HCT116 (cell line): ENCODE measurements at regions not wholly inside any gene's neighbourhood (a gene's known extent, or its start where the extent isn't known, plus 50 kb on each side); places are given as distances from the start of the nearest gene placed in this dataset.

Source experiments
- ATAC-seq: fragments of 200-7000 bp; cut with Tn5 transposase; 2 replicates; pipeline ENCODE4 v1.9.1; 2020; ENCODE audit warnings: mild to moderate bottlenecking, moderate library complexity
- BruUV-seq: library from RNA; stranded (reverse); fragments of 400-500 nt; replicated peaks from 2 replicates; lab custom pipeline; 2021; lab: Mats Ljungman, UMichigan
- CTCF ChIA-PET: fragments of 300-600 bp; sonication (Branson Sonifier 250); formaldehyde crosslinking; loops from one replicate; lab custom pipeline; 2021; ENCODE audit warnings: antibody characterized with exemption; lab: Charles Lee
- POLR2A ChIA-PET: fragments of 300-600, 350-600 bp; sonication (Branson Sonifier 250); formaldehyde crosslinking; loops from one replicate; lab custom pipeline; 2021; ENCODE audit warnings: antibody characterized with exemption; lab: Charles Lee
- RAD21 ChIA-PET, 2 experiments: fragments of 300-600 bp; sonication (Branson Sonifier 250); formaldehyde crosslinking; loops; one replicate each; lab custom pipeline; 2023; ENCODE audit warnings: low total read pairs in 2 of 2; ENCODE audit not compliant: uncharacterized antibody in 2 of 2, unreplicated experiment in 2 of 2, low non-redundant PET in 1 of 2; lab: Charles Lee
- DNase-seq: peaks from one replicate; pipeline ENCODE4 v3.0.0-alpha.2; 2010; ENCODE audit warnings: low read depth, low spot score
- H2AFZ ChIP-seq: fragments of 200-600 bp; shearing (Covaris generic), sonication (generic); 2 replicates; pipeline ENCODE4 v1.6.1; 2017; ENCODE audit warnings: low read depth, mixed run types, mixed read lengths, antibody characterized with exemption, low read length; ENCODE audit not compliant: poor library complexity, severe bottlenecking
- H3K27ac ChIP-seq: 2 replicates; pipeline ENCODE4 v1.5.1; 2012; ENCODE audit warnings: low read depth, low read length
- H3K27me3 ChIP-seq: fragments of 200-600 bp; sonication (generic); 2 replicates; pipeline ENCODE4 v1.6.1; 2016; ENCODE audit warnings: mixed run types, low read length, mixed read lengths; ENCODE audit not compliant: insufficient read depth
- H3K36me3 ChIP-seq, 2 experiments: fragments of 200-500 bp in 1 of 2; fragments of 200-600 bp in 1 of 2; sonication (Bioruptor generic) in 1 of 2; sonication (generic) in 1 of 2; 2 replicates each; pipeline versions ENCODE4 v1.5.1 to v1.6.1; 2014 to 2016; ENCODE audit warnings: low read length in 2 of 2, inconsistent platforms in 1 of 2, mixed read lengths in 1 of 2, mixed run types in 1 of 2; ENCODE audit not compliant: insufficient read depth in 2 of 2, control insufficient read depth in 1 of 2
- H3K4me1 ChIP-seq, 2 experiments: fragments of 200-600 bp in 1 of 2; sonication (generic) in 1 of 2; 2 replicates each; pipeline versions ENCODE4 v1.5.1 to v1.6.1; 2012 to 2017; ENCODE audit warnings: low read length in 2 of 2, inconsistent platforms in 1 of 2, mild to moderate bottlenecking in 1 of 2, mixed read lengths in 1 of 2, mixed run types in 1 of 2, moderate library complexity in 1 of 2; ENCODE audit not compliant: insufficient read depth in 2 of 2, control insufficient read depth in 1 of 2
- H3K4me2 ChIP-seq: fragments of 200-600 bp; sonication (generic); 2 replicates; pipeline ENCODE4 v1.6.1; 2017; ENCODE audit warnings: mixed run types, low read length, mixed read lengths
- H3K4me3 ChIP-seq, 2 experiments: fragments of 200-600 bp in 1 of 2; sonication (generic) in 1 of 2; replicated peaks in 1 of 2; 2 replicates each; pipeline ENCODE4 v1.5.1; 2011 to 2016; ENCODE audit warnings: low read length in 2 of 2, control low read depth in 1 of 2, low read depth in 1 of 2, mild to moderate bottlenecking in 1 of 2, mixed read lengths in 1 of 2, mixed run types in 1 of 2
- H3K79me2 ChIP-seq: fragments of 200-600 bp; sonication (generic); 2 replicates; pipeline ENCODE4 v1.6.1; 2017; ENCODE audit warnings: mild to moderate bottlenecking, mixed run types, low read length, moderate library complexity, mixed read lengths; ENCODE audit not compliant: insufficient read depth
- H3K9ac ChIP-seq: fragments of 200-600 bp; sonication (generic); 2 replicates; pipeline ENCODE4 v1.6.1; 2016; ENCODE audit warnings: low read length, mixed read lengths
- H3K9me2 ChIP-seq: fragments of 200-600 bp; sonication (generic), shearing (Covaris generic); 2 replicates; pipeline ENCODE4 v1.6.1; 2017; ENCODE audit warnings: mixed run types, mild to moderate bottlenecking, moderate library complexity; ENCODE audit not compliant: insufficient read depth
- H3K9me3 ChIP-seq, 2 experiments: fragments of 200-500 bp in 1 of 2; fragments of 200-600 bp in 1 of 2; sonication (Bioruptor generic) in 1 of 2; sonication (generic) in 1 of 2; 2 replicates each; pipeline ENCODE4 v1.6.1; 2014 to 2017; ENCODE audit warnings: low read length in 2 of 2, mixed read lengths in 2 of 2, inconsistent platforms in 1 of 2, low read depth in 1 of 2, mild to moderate bottlenecking in 1 of 2, mixed run types in 1 of 2, moderate library complexity in 1 of 2; ENCODE audit not compliant: control insufficient read depth in 1 of 2, insufficient read depth in 1 of 2
- H4K20me1 ChIP-seq: fragments of 200-600 bp; sonication (generic), shearing (Covaris generic); 2 replicates; pipeline ENCODE4 v1.6.1; 2017; ENCODE audit warnings: mixed run types, mild to moderate bottlenecking, moderate library complexity; ENCODE audit not compliant: insufficient read depth
- ATF3 ChIP-seq: IDR thresholded peaks from 2 replicates; pipeline ENCODE4 v1.6.1; 2012
- CBX3 ChIP-seq: IDR thresholded peaks from 2 replicates; pipeline ENCODE4 v1.6.1; 2012; ENCODE audit warnings: low read depth
- EGR1 ChIP-seq: IDR thresholded peaks from 2 replicates; pipeline ENCODE4 v1.6.1; 2012; ENCODE audit warnings: low read depth
- ELF1 ChIP-seq: IDR thresholded peaks from 2 replicates; pipeline ENCODE4 v1.6.1; 2012; ENCODE audit warnings: low read depth, borderline replicate concordance
- EZH2phosphoT487 ChIP-seq: fragments of 200-600 bp; IDR thresholded peaks from 2 replicates; pipeline ENCODE4 v1.6.1; 2018; ENCODE audit warnings: antibody characterized with exemption, borderline replicate concordance
- FOSL1 ChIP-seq: IDR thresholded peaks from 2 replicates; pipeline ENCODE4 v1.6.1; 2012; ENCODE audit warnings: low read depth
- JUND ChIP-seq: IDR thresholded peaks from 2 replicates; pipeline ENCODE4 v1.6.1; 2012
- POLR2AphosphoS5 ChIP-seq: IDR thresholded peaks from 2 replicates; pipeline ENCODE4 v1.6.1; 2011; ENCODE audit warnings: mild to moderate bottlenecking, low read depth, low read length, moderate library complexity
- TCF7L2 ChIP-seq: IDR thresholded peaks from 2 replicates; pipeline ENCODE4 v1.7.0; 2011; ENCODE audit warnings: borderline replicate concordance, inconsistent platforms; ENCODE audit not compliant: insufficient read depth, insufficient read length; ENCODE audit errors: extremely low read depth
- YY1 ChIP-seq: IDR thresholded peaks from 2 replicates; pipeline ENCODE4 v1.6.1; 2011; ENCODE audit warnings: low read length, low read depth, moderate library complexity, mild to moderate bottlenecking; ENCODE audit not compliant: insufficient replicate concordance; ENCODE audit errors: extremely low read depth
- intact Hi-C: fragments of 100-400 bp; cut with micrococcal nuclease; formaldehyde crosslinking; loops from 2 replicates; pipeline ENCODE4 v1.10.0; 2022

- H4K20me1 ChIP-seq: no peaks in the 10 kb centered on the region
- ChIA-PET POLR2A (no interaction called here), CTCF (no interaction called here), RAD21 (no interaction called here)
- H3K36me3 ChIP-seq: no peaks in the 10 kb centered on the region
- ATAC-seq (no peak), DNase-seq (no peak)
- H3K79me2 ChIP-seq: no peaks in the 10 kb centered on the region
- no peak overlapping the region for H3K4me2 ChIP-seq
- H3K4me3 ChIP-seq: no peak overlapping the region
- no TSS peak for BruUV-seq
- no peaks in the 10 kb centered on the region for H3K9me3 ChIP-seq
- H3K9ac ChIP-seq: no peak overlapping the region
- no peak overlapping the region for H3K27ac ChIP-seq
- H3K27me3 ChIP-seq: no peaks in the 10 kb centered on the region
- TF ChIP-seq ELF1: no peak
- no peak for TF ChIP-seq ATF3
- no peak for TF ChIP-seq JUND
- TF ChIP-seq EZH2phosphoT487: no peak
- H3K9me2 ChIP-seq: no peaks in the 10 kb centered on the region
- H3K4me1 ChIP-seq: no peaks in the 10 kb centered on the region
- no peak overlapping the region for H2AFZ ChIP-seq
- intact Hi-C loops: no loop called here
Measured at GRCh38 chr18:30859036-30859435, 183.5 kb downstream of the DSC3 start.

GRCh38 chr18:30858560-30858959, 184.0 kb downstream of the DSC3 start:
- no peak overlapping the region for H3K4me2 ChIP-seq
- H4K20me1 ChIP-seq: no peaks in the 10 kb centered on the region
- TF ChIP-seq POLR2AphosphoS5: no peak
- no peak for TF ChIP-seq YY1
- no peak for TF ChIP-seq EGR1
- no peak for TF ChIP-seq CBX3
- TF ChIP-seq FOSL1: no peak
- TF ChIP-seq TCF7L2: no peak
- TF ChIP-seq, all 23 proteins: peak for 0
- POLR2A ChIA-PET: no interaction called here
- ATAC-seq (no peak), DNase-seq (no peak)
- Histone ChIP-seq H3K27ac (no peak overlapping the region), H2AFZ (no peak overlapping the region), H3K9me2 (no peaks in the 10 kb centered on the region), H3K27me3 (no peaks in the 10 kb centered on the region), H3K4me3 (no peak overlapping the region), H3K9ac (no peak overlapping the region), H3K36me3 (no peaks in the 10 kb centered on the region), H3K9me3 (no peaks in the 10 kb centered on the region), H3K79me2 (no peaks in the 10 kb centered on the region), H3K4me1 (no peaks in the 10 kb centered on the region)
- BruUV-seq: no TSS peak
- CTCF ChIA-PET: no interaction called here
- RAD21 ChIA-PET: no interaction called here
- intact Hi-C loops: no loop called here
